Lung (tissue), 11 donors: ENCODE measurements at regions not wholly inside any gene's neighbourhood (a gene's known extent, or its start where the extent isn't known, plus 50 kb on each side); places are given as distances from the start of the nearest gene placed in this dataset.

Source experiments
- ATAC-seq: fragments of 200-7000 bp; cut with Tn5 transposase; one replicate; pipeline ENCODE4 v1.9.1; 2020; ENCODE audit warnings: moderate number of reproducible peaks; ENCODE audit not compliant: insufficient read depth, low FRiP score
- DNase-seq, 3 donors: peaks; one replicate each; pipeline ENCODE4 v3.0.0-alpha.2; 2013 to 2017
- H3K27ac ChIP-seq, 2 donors: one replicate each; pipeline ENCODE4 v1.5.1; 2013; ENCODE audit warnings: mild to moderate bottlenecking in 2 of 2, moderate library complexity in 2 of 2, control low read depth in 1 of 2, inconsistent platforms in 1 of 2, low read depth in 1 of 2, low read length in 1 of 2
- H3K27me3 ChIP-seq, 3 donors: one replicate each; pipeline ENCODE4 v1.5.1; 2013; ENCODE audit warnings: low read length in 2 of 3; ENCODE audit not compliant: control insufficient read depth in 3 of 3, insufficient read depth in 3 of 3
- H3K36me3 ChIP-seq, 4 donors: one replicate each; pipeline ENCODE4 v1.5.1; 2013; ENCODE audit warnings: low read length in 4 of 4, mild to moderate bottlenecking in 1 of 4, moderate library complexity in 1 of 4; ENCODE audit not compliant: control insufficient read depth in 4 of 4, insufficient read depth in 4 of 4
- H3K4me1 ChIP-seq, 5 donors: one replicate each; pipeline ENCODE4 v1.5.1; 2013; ENCODE audit warnings: low read length in 5 of 5, mild to moderate bottlenecking in 2 of 5, moderate library complexity in 1 of 5; ENCODE audit not compliant: control insufficient read depth in 5 of 5, insufficient read depth in 5 of 5
- H3K4me3 ChIP-seq: one replicate; pipeline ENCODE4 v1.5.1; 2013; ENCODE audit warnings: mild to moderate bottlenecking, control low read depth, moderate library complexity
- H3K9ac ChIP-seq, 2 donors: one replicate each; pipeline ENCODE4 v1.5.1; 2013; ENCODE audit warnings: low read length in 2 of 2, control low read depth in 1 of 2; ENCODE audit not compliant: insufficient read depth in 1 of 2
- H3K9me3 ChIP-seq, 4 donors: one replicate each; pipeline ENCODE4 v1.5.1; 2013; ENCODE audit warnings: low read length in 3 of 4, mild to moderate bottlenecking in 1 of 4, moderate library complexity in 1 of 4; ENCODE audit not compliant: control insufficient read depth in 4 of 4, insufficient read depth in 3 of 4
- WGBS, 2 donors: extraction: QIAGEN DNeasy Blood & Tissue Kit; methylation state at CpG; one replicate each; pipeline ENCODE4 v1.1.7; 2013; 5-methylcytosine and 5-hydroxymethylcytosine counted together
- TF ChIP-seq, protein P1 (sequence below): IDR thresholded peaks from 2 replicates; pipeline ENCODE4 v1.5.1; 2012; ENCODE audit warnings: mild to moderate bottlenecking; ENCODE audit errors: control extremely low read depth, extremely low read depth
- donor health status: control.
- donor health status: control.
- donor health status: Bipolar disorder and iron deficiency.
- donor health status: healthy.
- donor health status: DM: yes; HTN: yes; CAD: no.

DNA sequence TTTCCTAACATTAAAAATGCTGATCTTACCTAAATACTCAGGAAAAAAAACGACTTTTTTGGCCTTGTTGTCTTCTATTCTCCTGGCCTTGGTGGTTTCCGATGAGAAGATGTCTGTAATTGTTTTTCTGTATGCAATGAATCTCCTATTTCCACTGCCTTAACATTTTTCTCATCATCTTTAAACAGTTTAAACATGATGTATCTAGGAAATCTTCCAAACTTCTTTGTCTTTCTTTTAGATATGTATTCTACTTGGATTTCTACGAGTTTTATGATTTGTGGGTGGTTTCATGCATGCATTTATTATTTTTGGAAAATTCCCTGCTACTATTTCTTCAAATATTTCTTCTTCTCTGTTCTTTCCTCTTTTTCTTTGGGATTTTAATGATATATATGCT, 288.6 kb upstream of the GYPC start:
- DNase-seq (no peak), ATAC-seq (no peak)
- TF ChIP-seq, protein P1, sequence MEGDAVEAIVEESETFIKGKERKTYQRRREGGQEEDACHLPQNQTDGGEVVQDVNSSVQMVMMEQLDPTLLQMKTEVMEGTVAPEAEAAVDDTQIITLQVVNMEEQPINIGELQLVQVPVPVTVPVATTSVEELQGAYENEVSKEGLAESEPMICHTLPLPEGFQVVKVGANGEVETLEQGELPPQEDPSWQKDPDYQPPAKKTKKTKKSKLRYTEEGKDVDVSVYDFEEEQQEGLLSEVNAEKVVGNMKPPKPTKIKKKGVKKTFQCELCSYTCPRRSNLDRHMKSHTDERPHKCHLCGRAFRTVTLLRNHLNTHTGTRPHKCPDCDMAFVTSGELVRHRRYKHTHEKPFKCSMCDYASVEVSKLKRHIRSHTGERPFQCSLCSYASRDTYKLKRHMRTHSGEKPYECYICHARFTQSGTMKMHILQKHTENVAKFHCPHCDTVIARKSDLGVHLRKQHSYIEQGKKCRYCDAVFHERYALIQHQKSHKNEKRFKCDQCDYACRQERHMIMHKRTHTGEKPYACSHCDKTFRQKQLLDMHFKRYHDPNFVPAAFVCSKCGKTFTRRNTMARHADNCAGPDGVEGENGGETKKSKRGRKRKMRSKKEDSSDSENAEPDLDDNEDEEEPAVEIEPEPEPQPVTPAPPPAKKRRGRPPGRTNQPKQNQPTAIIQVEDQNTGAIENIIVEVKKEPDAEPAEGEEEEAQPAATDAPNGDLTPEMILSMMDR, result no peak
- no peaks in the 10 kb centered on the region for H3K27me3 ChIP-seq
- 60 to 81% methylated on average over 3 of the region's 3 CpGs for WGBS, 2 donors
- no peak overlapping the region for H3K27ac ChIP-seq
- no peak overlapping the region for H3K4me3 ChIP-seq
- peaks cover 0 to 3% (median 0%) of the 10 kb centered on the region in 4 donors for H3K9me3 ChIP-seq
- peaks cover 0 to 3% (median 0%) of the 10 kb centered on the region in 5 donors for H3K4me1 ChIP-seq
- no peaks in the 10 kb centered on the region for H3K36me3 ChIP-seq
- H3K9ac ChIP-seq, result no peak overlapping the region

DNA sequence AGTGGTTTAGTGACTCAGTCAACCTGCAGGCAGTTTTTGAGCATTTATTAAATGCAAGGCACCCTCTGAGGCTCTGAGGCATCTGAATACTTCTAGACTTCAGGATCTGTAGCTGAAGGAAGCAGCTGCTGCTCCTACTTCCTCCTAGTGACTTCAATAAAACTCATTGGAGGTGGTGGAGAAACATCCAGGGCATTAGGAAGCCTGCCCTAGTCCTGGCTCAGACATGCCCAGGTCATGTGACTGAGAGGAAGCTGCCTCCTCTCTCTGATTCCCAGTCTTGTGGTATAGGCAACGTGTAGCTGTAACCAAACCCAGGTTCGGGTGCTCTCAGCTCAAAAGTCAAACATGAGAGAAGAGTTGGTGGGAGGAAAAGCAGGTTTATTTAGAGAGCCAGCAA, 287.2 kb upstream of the GYPC start:
- peaks cover 0 to 3% (median 0%) of the 10 kb centered on the region in 4 donors for H3K9me3 ChIP-seq
- WGBS, 2 donors, result 25 to 48% methylated on average over 2 of the region's 2 CpGs
- no peak overlapping the region for H3K27ac ChIP-seq
- TF ChIP-seq, protein P1, result no peak
- no peaks in the 10 kb centered on the region for H3K27me3 ChIP-seq
- DNase-seq (peak in 1 of 3 donors; percentile 15), ATAC-seq (no peak)
- H3K4me3 ChIP-seq, result no peak overlapping the region
- peaks cover 0 to 3% (median 0%) of the 10 kb centered on the region in 5 donors for H3K4me1 ChIP-seq
- no peaks in the 10 kb centered on the region for H3K36me3 ChIP-seq
- H3K9ac ChIP-seq, result no peak overlapping the region

DNA sequence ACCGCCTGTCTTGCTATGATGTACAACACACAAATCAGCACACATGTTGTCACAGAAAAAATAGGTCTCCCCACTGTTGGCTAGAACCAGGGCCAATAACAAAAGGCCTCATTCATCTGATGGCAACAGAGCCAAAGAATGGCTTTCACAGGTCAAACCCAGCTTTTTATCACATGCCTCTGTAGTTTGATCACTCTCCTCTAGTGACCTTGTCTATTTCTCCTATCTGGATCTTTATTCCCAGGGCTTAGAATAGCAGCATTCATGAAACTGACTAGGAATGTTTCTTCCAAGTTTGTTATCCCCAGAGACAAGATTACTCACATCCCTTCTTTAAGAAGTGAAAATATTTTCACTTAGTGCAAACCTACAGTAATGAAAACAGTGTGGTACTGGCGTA, 285.8 kb upstream of the GYPC start:
- H3K9me3 ChIP-seq, result peaks cover 0 to 3% (median 0%) of the 10 kb centered on the region in 4 donors
- TF ChIP-seq, protein P1, result no peak
- no peaks in the 10 kb centered on the region for H3K36me3 ChIP-seq
- no peak for DNase-seq
- no peak overlapping the region for H3K27ac ChIP-seq
- H3K4me1 ChIP-seq, result peaks cover 0 to 3% (median 0%) of the 10 kb centered on the region in 5 donors
- no peak for ATAC-seq
- no peak overlapping the region for H3K9ac ChIP-seq
- no peak overlapping the region for H3K4me3 ChIP-seq
- H3K27me3 ChIP-seq, result no peaks in the 10 kb centered on the region
- WGBS, 2 donors, result 91 to 93% methylated on average over 2 of the region's 2 CpGs

DNA sequence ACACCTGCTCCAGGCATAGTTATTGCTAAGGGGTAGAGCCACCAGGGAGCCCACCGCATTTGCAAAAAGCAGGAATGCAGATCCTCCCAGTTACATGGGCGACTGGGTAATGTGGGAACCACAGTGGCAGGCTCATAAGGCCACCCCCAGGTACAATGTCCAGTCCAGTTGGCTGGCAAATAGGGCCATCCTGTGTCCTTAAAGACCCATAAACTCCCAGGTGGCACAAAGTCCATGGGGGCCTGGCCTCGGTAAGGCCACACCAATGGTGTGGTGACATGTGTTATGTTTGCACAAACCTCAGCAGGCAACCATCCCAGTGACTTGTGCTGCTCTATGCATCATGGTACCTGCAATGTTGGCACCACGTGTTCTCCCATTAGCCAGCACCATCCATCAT, 283.6 kb upstream of the GYPC start:
- Histone ChIP-seq H3K4me3 (no peak overlapping the region), H3K9ac (no peak overlapping the region), H3K4me1 (peaks cover 0 to 3% (median 0%) of the 10 kb centered on the region in 5 donors), H3K27me3 (no peaks in the 10 kb centered on the region), H3K9me3 (peaks cover 0 to 3% (median 0%) of the 10 kb centered on the region in 4 donors), H3K36me3 (no peaks in the 10 kb centered on the region), H3K27ac (no peak overlapping the region)
- WGBS, 2 donors, result 93 to 96% methylated on average over 4 of the region's 4 CpGs
- DNase-seq, result no peak
- TF ChIP-seq, protein P1, result no peak
- ATAC-seq, result no peak
